Dermis blood vessel endothelial cell (primary cell): ENCODE measurements at regions not wholly inside any gene's neighbourhood (a gene's known extent, or its start where the extent isn't known, plus 50 kb on each side); places are given as distances from the start of the nearest gene placed in this dataset.

Source experiments
- DNase-seq: peaks from one replicate; pipeline ENCODE4 v3.0.0; 2010

DNA sequence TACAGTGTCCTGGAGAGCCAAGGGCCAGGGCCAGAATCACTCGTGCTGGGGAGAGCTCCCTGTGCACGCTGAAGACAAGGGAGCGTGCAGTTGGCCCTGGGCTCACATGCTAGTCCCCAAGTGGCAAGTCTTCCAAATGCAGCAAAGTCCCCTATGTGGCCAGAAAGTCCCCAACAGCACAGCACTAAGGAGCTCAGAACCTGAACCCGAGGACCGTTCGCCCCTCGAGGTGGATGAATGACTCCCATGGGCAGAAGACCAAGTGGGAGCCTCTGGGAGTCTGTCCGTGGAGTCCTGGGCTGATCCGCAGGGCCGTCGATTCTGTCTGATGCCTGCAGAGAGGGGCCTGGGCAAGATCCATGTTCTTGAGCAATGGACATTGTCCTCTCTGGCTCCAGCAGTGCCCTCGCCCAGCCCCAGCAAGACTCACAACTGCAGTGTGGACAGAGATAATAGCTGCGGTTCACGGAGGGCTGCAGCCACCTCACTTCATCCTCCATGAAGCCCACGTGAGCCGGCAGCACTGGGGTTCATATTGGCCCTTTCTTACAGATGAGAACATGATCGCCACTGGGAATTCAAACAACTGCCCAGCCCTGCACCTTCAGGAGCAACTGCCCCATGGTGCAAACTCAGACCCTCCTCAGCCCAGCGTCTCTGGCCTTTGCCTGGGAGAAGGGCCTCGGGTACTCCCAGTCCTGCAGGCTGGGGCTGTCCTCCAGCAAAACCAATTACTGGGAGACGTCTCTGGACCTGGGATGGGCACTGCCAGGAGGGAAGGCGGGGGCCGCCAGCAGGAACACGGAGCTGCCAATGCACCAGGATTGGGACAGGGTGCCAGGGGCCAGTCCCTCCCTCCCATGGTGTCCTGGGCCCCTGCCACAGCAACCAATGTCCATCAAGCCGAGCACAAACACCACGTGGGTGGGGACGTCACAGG, 243.7 kb downstream of the NPHP4 start:
- DNase-seq: no peak

DNA sequence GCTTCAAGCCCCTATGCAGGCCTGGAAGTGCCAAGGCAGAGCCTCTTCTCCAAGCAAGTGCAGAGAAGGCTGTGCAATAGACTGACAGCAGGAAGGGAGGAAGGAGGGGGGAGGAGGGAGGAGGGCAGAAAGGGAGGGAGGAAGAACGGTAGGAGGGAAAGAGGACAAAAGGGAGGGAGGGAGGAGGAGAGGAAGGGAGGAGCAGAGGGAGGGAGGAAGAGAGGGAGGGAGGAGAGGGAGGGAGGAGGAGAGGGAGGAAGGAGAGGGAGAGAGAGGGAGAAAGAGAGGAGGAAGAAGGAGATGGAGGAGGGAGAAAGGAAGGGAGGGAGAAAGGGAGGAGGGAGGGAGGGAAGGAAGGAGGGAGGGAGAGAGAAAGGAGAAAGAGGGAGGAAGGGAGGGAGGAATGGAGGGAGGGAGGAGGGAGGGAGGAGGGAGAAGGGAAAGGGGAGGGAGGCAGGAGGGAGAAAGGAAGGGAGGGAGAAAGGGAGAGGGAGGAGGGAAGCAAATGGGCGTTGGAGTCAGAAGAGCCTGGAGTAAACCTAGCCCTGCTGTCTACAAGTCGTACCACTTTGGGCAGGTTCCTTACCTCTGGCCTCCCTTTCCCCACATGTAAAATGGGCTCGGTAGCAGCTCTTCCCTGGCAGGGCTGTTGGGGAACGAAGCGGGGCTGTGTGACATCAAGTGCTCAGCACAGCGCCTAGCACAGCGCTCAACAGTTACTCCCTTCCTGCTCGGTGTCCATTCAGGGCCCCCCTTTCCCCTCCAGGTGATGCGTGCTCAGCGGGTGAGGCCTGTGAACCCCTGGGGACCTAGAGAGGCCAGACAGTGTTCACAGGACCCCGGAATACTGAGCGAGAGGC, 244.6 kb downstream of the NPHP4 start:
- no peak for DNase-seq

DNA sequence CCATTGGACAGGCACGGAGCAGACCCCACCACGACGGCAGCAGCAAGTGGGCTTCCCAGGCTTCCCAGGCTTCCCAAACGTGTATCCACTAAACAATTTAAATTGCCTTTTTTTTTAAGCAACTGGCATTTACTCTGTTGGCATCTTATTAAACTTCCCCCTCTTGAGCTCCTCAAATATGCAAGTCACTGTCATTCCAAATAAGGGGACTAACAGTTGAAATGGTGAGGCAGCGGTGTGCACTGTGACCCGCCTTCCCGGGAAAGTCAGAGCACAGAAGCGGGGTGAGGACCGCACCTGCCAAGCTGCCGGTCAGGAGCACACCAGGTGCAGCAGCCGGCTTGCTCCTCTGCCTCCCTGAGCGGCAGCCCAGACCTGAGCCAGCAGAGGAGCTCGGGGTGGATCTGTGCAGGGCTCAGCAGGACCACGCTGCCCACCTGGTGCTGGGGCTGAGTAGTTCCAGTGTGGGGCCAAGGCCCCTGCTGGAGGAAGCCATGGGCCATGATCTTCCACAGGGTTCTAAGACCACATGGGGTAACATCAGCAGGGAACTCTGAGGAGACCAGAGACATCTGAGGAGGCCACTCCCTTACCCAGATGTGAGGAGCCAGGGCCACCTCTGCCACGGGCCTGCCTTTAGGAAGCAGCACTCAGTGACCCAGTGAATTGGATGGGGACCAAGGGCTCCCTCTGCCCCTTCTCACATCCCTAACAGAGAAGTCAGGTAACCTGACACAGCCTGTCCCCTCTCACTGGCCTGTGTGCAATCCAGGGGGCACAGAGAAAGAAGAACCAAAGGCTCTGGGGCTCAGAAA, 245.4 kb downstream of the NPHP4 start:
- DNase-seq: no peak

GRCh38 chr1:5745800-5746610, 246.2 kb downstream of the NPHP4 start:
- peak; percentile 70 for DNase-seq

DNA sequence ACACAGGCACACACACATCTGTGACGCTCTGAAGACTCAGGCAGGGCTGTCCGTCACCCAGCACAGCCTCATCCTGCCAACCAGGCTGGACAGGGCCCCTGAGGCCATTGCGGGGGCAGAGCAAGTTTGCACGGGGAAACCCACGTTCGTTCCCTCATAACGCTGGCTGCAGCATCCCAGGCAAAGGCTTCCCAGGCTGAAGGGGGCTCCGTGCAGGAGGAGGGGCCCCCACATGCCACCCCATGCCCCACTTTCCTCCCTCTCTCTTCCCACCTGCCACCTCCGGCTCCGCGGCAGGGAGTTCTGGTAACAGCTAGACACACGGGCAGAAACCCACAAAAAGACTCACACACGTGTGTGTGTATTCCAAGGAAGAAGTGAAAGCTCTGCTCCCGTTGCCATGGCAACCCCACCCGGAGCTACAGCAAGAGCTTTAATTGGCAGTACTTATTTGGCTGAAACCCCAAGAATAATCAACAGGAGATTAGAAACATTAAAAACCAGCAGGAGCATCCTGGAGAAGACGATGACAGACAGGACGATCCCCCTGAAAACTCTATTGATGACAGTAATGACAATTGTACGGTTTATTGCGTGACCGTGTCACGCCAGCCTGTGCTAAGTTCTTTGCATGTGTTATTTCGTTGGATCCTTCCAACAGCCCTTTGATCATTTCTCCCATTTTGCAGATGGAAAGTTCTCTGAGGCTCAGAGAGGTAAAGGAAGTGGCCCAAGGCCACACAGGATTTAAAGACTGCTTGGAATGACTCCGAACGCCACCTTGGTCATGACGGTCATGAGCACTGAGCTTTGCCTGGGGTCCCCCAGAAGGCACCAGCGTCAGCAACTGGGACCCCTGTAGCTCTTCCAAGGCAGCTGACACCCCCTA, 247.1 kb downstream of the NPHP4 start:
- DNase-seq: no peak

- DNase-seq: no peak
Observed at GRCh38 chr1:5744341-5744740, 247.9 kb downstream of the NPHP4 start.

GRCh38 chr1:5743435-5744095, 248.7 kb downstream of the NPHP4 start:
- DNase-seq: no peak

DNA sequence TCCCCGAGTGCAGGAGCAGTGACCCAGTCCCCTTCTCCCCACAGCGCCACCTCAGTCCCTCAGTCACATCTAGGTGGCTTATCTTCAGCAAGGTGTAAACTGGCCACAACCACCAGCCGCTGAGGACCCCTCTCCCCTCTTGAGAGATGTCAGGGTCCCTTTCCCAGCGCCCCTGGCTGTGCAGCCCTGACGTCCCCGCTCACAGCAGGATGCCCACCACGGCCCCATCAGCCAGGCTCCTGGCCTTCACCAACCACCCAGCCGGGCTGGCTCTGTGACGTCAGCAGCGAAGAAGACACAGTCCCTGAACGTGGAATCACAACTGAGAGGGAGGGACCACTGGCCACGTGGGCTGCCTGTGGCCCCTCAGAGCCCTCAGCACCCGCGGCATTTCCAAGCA, 249.4 kb downstream of the NPHP4 start:
- DNase-seq: no peak

- no peak for DNase-seq
Observed at GRCh38 chr1:5742032-5742431, 250.2 kb downstream of the NPHP4 start.

DNA sequence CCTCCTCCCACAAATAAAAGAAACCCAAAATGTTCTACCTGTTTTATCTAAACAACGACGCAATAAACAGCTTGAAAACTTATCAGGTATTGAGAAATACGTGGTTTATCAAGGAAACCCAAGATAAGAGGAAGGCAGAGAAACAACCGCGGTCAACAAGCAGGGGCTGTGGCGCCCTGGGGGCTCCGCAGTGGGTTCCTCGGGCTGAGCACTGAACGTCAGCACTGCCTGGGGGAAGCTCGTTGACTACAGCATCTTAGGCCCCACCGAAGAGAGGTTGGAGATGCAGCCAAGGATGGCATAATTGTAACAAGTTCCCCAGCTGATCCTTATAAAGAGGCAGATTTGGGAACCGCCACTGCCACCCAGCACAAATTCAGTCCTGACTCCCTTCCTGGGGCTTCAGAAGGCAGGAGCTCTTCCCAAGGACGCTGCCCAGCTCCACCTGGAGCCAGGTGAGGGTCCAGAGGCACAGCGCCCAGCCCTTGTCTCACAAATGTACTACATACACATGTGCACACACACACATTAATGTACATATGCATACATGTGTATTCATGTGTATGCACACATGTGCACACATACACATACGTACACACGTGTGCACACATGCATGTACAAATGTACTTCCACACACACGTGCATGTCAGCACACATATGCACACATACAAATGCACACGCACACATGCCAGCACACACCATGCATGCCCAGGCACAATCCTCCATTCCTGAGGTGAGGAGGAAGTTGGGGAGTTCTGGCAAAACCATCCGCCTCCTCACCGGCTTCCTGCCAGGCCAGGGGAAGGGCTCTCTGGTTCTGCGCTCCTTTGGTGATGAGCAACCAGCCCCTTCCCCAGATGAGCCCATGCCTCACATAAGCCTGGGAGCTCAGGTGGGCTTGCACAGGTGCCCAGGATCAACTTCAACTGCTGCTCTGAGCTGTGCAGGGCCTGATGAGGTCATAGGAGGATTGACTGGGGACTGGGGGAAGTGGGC, 251.1 kb downstream of the NPHP4 start:
- no peak for DNase-seq

- DNase-seq: no peak
Observed at GRCh38 chr1:5740450-5740849, 251.8 kb downstream of the NPHP4 start.

GRCh38 chr1:5739561-5740078, 252.6 kb downstream of the NPHP4 start:
- no peak for DNase-seq

DNA sequence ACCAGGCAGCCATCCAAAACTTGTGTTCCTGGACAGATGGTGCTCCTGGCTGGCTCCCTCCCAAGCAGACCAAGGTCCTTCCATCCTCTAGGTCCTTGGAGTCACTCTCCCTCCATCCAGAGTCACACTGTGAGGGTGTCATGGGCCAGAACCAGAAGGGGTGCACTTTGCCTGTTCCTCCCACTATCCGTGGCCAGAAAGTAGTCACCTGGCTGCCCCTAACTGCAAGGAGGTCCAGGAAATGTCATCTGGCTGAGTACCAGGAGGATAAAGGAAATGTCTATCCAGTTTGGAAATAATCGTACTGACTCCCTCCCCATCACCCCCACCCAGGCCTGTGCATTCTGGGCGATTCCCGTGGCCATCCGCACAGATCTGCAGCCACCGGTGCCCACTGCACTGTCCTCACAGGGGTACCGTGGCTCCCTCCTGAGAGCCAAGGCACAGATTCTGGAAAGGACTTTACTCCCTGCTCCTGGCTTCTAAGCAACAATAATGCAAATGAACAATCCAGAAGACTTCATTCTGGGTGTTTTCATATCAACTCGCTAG, 253.2 kb downstream of the NPHP4 start:
- DNase-seq: no peak

DNA sequence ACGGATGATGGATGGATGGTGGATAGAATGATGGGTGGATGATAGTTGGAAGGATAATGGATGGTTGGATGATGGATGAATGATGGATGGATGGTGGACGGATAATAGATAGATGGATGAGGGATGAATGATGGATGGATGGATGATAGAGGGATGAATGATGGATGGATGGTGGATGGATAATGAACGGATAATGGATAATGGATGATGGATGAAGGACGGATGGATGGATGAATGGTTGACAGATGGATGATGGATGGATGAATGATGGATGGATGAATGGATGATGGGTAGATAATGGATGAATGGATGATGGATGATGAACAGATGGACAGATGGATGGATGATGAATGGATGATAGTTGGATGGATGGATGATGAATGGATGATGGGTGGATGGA, 255.1 kb downstream of the NPHP4 start:
- no peak for DNase-seq

GRCh38 chr1:5734996-5735395, 257.2 kb downstream of the NPHP4 start:
- no peak for DNase-seq

DNA sequence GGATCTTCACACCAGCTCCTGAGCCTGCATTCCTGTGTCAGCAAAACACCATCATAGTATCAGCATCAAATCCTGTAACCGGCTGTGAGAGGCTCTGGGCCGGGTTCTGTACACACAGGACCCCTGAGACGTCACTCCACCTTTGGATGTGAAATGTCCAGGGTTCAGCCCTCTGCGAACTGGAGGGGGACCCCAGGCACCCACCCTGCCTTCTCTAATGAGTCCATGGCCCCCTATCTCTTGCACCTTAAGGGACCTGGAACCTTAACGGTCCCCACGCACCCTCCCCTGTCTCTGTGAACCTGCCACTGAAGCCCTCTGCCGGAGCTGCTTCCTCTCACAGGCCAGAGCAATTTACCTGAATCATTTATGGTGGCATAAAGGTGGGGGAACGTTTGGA, 257.8 kb downstream of the NPHP4 start:
- no peak for DNase-seq

DNA sequence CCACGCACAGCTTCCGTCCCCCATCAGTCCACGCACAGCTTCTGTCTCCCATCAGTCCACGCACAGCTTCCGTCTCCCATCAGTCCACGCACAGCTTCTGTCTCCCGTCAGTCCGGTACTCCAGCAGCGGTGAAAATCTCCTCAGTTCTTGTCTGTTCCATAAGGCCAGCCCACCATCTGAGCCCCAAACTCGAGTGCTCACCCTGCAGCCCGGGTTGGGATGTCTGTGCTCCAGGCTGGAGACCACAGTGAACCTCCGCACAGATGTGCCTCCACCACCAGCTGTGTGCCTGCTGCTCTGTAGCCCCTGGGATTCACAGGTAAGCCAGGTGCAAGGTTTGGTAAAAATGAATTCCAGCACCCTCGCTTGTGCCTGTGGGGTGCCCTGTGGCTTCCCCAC, 258.6 kb downstream of the NPHP4 start:
- DNase-seq: no peak

- DNase-seq: no peak
Observed at GRCh38 chr1:5731110-5731423, 261.2 kb downstream of the NPHP4 start.
